ENCODE measurements at regions not wholly inside any gene's neighbourhood (a gene's known extent, or its start where the extent isn't known, plus 50 kb on each side); places are given as distances from the start of the nearest gene placed in this dataset.

- DNase-seq: peak in 1 of 2 donors; percentile 10
- Histone ChIP-seq H3K23ac (ENCODE audit: low read length) (no peak overlapping the region), H3K4me3 (ENCODE audit: low read depth, low read length) (no peak overlapping the region), H3K4me2 (ENCODE audit: low read length) (no peak overlapping the region), H3K9me3 (ENCODE audit: insufficient read depth, low read depth, low read length) (no peaks in the 10 kb centered on the region), H2BK120ac (ENCODE audit: insufficient read depth, low read length, poor library complexity) (no peak overlapping the region), H3K14ac (ENCODE audit: low read length) (no peak overlapping the region), H2AFZ (ENCODE audit: insufficient read depth, low read length, poor library complexity) (no peak overlapping the region), H4K91ac (ENCODE audit: low read depth, low read length) (no peak overlapping the region), H3K27me3 (ENCODE audit: insufficient read depth, low read length) (no peaks in the 10 kb centered on the region), H4K8ac (ENCODE audit: low read depth, low read length) (no peak overlapping the region), H3K79me1 (ENCODE audit: low read length) (no peaks in the 10 kb centered on the region), H2AK5ac (ENCODE audit: low read length) (no peak overlapping the region), H3K18ac (ENCODE audit: low read length) (no peak overlapping the region), H2BK12ac (ENCODE audit: low read length) (no peak overlapping the region), H3K27ac (ENCODE audit: low read depth, low read length) (no peak overlapping the region), H2BK5ac (ENCODE audit: low read depth, low read length, poor library complexity) (no peak overlapping the region), H3K9ac (ENCODE audit: low read length) (no peak overlapping the region), H3K36me3 (ENCODE audit: control insufficient read depth in 1 of 2, insufficient read depth in 2 of 2, low read length in 2 of 2) (no peaks in the 10 kb centered on the region), H3K79me2 (ENCODE audit: control insufficient read depth, insufficient read depth, low read length, poor library complexity) (no peaks in the 10 kb centered on the region), H3K4me1 (ENCODE audit: control insufficient read depth in 1 of 2, insufficient read depth in 2 of 2, low read length in 2 of 2) (no peaks in the 10 kb centered on the region), H3K4ac (ENCODE audit: low read depth, low read length) (no peak overlapping the region), H4K12ac (ENCODE audit: low read depth, low read length) (no peak overlapping the region)
- no CpG with 5 or more reads among the region's 1 CpG for WGBS (ENCODE audit: extremely low coverage, insufficient coverage, insufficient read length)
Observed at GRCh38 chr15:48025118-48025517, 95.7 kb upstream of the SLC24A5 start.

GRCh38 chr15:48028712-48029111, 92.1 kb upstream of the SLC24A5 start:
- no peak for DNase-seq
- H3K23ac ChIP-seq (ENCODE audit: low read length): no peak overlapping the region
- H3K14ac ChIP-seq (ENCODE audit: low read length): no peak overlapping the region
- no peaks in the 10 kb centered on the region for H3K9me3 ChIP-seq (ENCODE audit: insufficient read depth, low read depth, low read length)
- no peak overlapping the region for H3K4me2 ChIP-seq (ENCODE audit: low read length)
- H3K18ac ChIP-seq (ENCODE audit: low read length): no peak overlapping the region
- H3K36me3 ChIP-seq (ENCODE audit: control insufficient read depth in 1 of 2, insufficient read depth in 2 of 2, low read length in 2 of 2): no peaks in the 10 kb centered on the region
- no peak overlapping the region for H4K91ac ChIP-seq (ENCODE audit: low read depth, low read length)
- H2BK120ac ChIP-seq (ENCODE audit: insufficient read depth, low read length, poor library complexity): no peak overlapping the region
- H4K8ac ChIP-seq (ENCODE audit: low read depth, low read length): no peak overlapping the region
- no peaks in the 10 kb centered on the region for H3K79me2 ChIP-seq (ENCODE audit: control insufficient read depth, insufficient read depth, low read length, poor library complexity)
- H2BK12ac ChIP-seq (ENCODE audit: low read length): no peak overlapping the region
- no peaks in the 10 kb centered on the region for H3K79me1 ChIP-seq (ENCODE audit: low read length)
- no CpG with 5 or more reads among the region's 2 CpGs for WGBS (ENCODE audit: extremely low coverage, insufficient coverage, insufficient read length)
- H2AFZ ChIP-seq (ENCODE audit: insufficient read depth, low read length, poor library complexity): no peak overlapping the region
- H4K12ac ChIP-seq (ENCODE audit: low read depth, low read length): no peak overlapping the region
- H2BK5ac ChIP-seq (ENCODE audit: low read depth, low read length, poor library complexity): no peak overlapping the region
- no peaks in the 10 kb centered on the region for H3K4me1 ChIP-seq (ENCODE audit: control insufficient read depth in 1 of 2, insufficient read depth in 2 of 2, low read length in 2 of 2)
- H3K4me3 ChIP-seq (ENCODE audit: low read depth, low read length): no peak overlapping the region
- H3K27me3 ChIP-seq (ENCODE audit: insufficient read depth, low read length): no peaks in the 10 kb centered on the region
- no peak overlapping the region for H3K9ac ChIP-seq (ENCODE audit: low read length)
- H2AK5ac ChIP-seq (ENCODE audit: low read length): no peak overlapping the region
- no peak overlapping the region for H3K4ac ChIP-seq (ENCODE audit: low read depth, low read length)
- no peak overlapping the region for H3K27ac ChIP-seq (ENCODE audit: low read depth, low read length)

- no peaks in the 10 kb centered on the region for H3K9me3 ChIP-seq (ENCODE audit: insufficient read depth, low read depth, low read length)
- H3K4me2 ChIP-seq (ENCODE audit: low read length): no peak overlapping the region
- H2BK12ac ChIP-seq (ENCODE audit: low read length): no peak overlapping the region
- no peak overlapping the region for H3K27ac ChIP-seq (ENCODE audit: low read depth, low read length)
- no peaks in the 10 kb centered on the region for H3K27me3 ChIP-seq (ENCODE audit: insufficient read depth, low read length)
- H3K23ac ChIP-seq (ENCODE audit: low read length): no peak overlapping the region
- H3K36me3 ChIP-seq (ENCODE audit: control insufficient read depth in 1 of 2, insufficient read depth in 2 of 2, low read length in 2 of 2): no peaks in the 10 kb centered on the region
- no peak overlapping the region for H2AK5ac ChIP-seq (ENCODE audit: low read length)
- H2BK120ac ChIP-seq (ENCODE audit: insufficient read depth, low read length, poor library complexity): no peak overlapping the region
- H2BK5ac ChIP-seq (ENCODE audit: low read depth, low read length, poor library complexity): no peak overlapping the region
- H3K79me1 ChIP-seq (ENCODE audit: low read length): no peaks in the 10 kb centered on the region
- H3K18ac ChIP-seq (ENCODE audit: low read length): no peak overlapping the region
- no peak for DNase-seq
- no peak overlapping the region for H3K14ac ChIP-seq (ENCODE audit: low read length)
- no peak overlapping the region for H2AFZ ChIP-seq (ENCODE audit: insufficient read depth, low read length, poor library complexity)
- no peak overlapping the region for H4K12ac ChIP-seq (ENCODE audit: low read depth, low read length)
- no peak overlapping the region for H3K4ac ChIP-seq (ENCODE audit: low read depth, low read length)
- no peak overlapping the region for H3K9ac ChIP-seq (ENCODE audit: low read length)
- H4K8ac ChIP-seq (ENCODE audit: low read depth, low read length): no peak overlapping the region
- no CpG with 5 or more reads among the region's 2 CpGs for WGBS (ENCODE audit: extremely low coverage, insufficient coverage, insufficient read length)
- no peak overlapping the region for H3K4me3 ChIP-seq (ENCODE audit: low read depth, low read length)
- H4K91ac ChIP-seq (ENCODE audit: low read depth, low read length): no peak overlapping the region
- no peaks in the 10 kb centered on the region for H3K79me2 ChIP-seq (ENCODE audit: control insufficient read depth, insufficient read depth, low read length, poor library complexity)
- H3K4me1 ChIP-seq (ENCODE audit: control insufficient read depth in 1 of 2, insufficient read depth in 2 of 2, low read length in 2 of 2): no peaks in the 10 kb centered on the region
Observed at GRCh38 chr15:48029642-48030041, 91.1 kb upstream of the SLC24A5 start.

GRCh38 chr15:48031466-48031865, 89.3 kb upstream of the SLC24A5 start:
- H3K79me2 ChIP-seq (ENCODE audit: control insufficient read depth, insufficient read depth, low read length, poor library complexity): no peaks in the 10 kb centered on the region
- H4K91ac ChIP-seq (ENCODE audit: low read depth, low read length): no peak overlapping the region
- WGBS (ENCODE audit: extremely low coverage, insufficient coverage, insufficient read length): no CpG with 5 or more reads among the region's 1 CpG
- no peak overlapping the region for H3K4ac ChIP-seq (ENCODE audit: low read depth, low read length)
- H3K14ac ChIP-seq (ENCODE audit: low read length): no peak overlapping the region
- H3K9ac ChIP-seq (ENCODE audit: low read length): no peak overlapping the region
- H2BK120ac ChIP-seq (ENCODE audit: insufficient read depth, low read length, poor library complexity): no peak overlapping the region
- no peaks in the 10 kb centered on the region for H3K4me1 ChIP-seq (ENCODE audit: control insufficient read depth in 1 of 2, insufficient read depth in 2 of 2, low read length in 2 of 2)
- no peak overlapping the region for H2AFZ ChIP-seq (ENCODE audit: insufficient read depth, low read length, poor library complexity)
- no peak overlapping the region for H3K27ac ChIP-seq (ENCODE audit: low read depth, low read length)
- H4K8ac ChIP-seq (ENCODE audit: low read depth, low read length): no peak overlapping the region
- DNase-seq: no peak
- H3K4me2 ChIP-seq (ENCODE audit: low read length): no peak overlapping the region
- H2BK5ac ChIP-seq (ENCODE audit: low read depth, low read length, poor library complexity): no peak overlapping the region
- no peak overlapping the region for H4K12ac ChIP-seq (ENCODE audit: low read depth, low read length)
- H3K79me1 ChIP-seq (ENCODE audit: low read length): no peaks in the 10 kb centered on the region
- no peak overlapping the region for H2AK5ac ChIP-seq (ENCODE audit: low read length)
- H3K4me3 ChIP-seq (ENCODE audit: low read depth, low read length): no peak overlapping the region
- H3K36me3 ChIP-seq (ENCODE audit: control insufficient read depth in 1 of 2, insufficient read depth in 2 of 2, low read length in 2 of 2): no peaks in the 10 kb centered on the region
- no peak overlapping the region for H2BK12ac ChIP-seq (ENCODE audit: low read length)
- H3K9me3 ChIP-seq (ENCODE audit: insufficient read depth, low read depth, low read length): no peaks in the 10 kb centered on the region
- no peak overlapping the region for H3K18ac ChIP-seq (ENCODE audit: low read length)
- no peak overlapping the region for H3K23ac ChIP-seq (ENCODE audit: low read length)
- H3K27me3 ChIP-seq (ENCODE audit: insufficient read depth, low read length): no peaks in the 10 kb centered on the region

All from trophoblast cell (in vitro differentiated cells and primary cell).